Large intestine (tissue), 3 donors: ENCODE measurements at regions not wholly inside any gene's neighbourhood (a gene's known extent, or its start where the extent isn't known, plus 50 kb on each side); places are given as distances from the start of the nearest gene placed in this dataset.
"Not testable (repeated sequence)": the region's sequence is repeated elsewhere in the genome, so short reads cannot be mapped to it uniquely, and the experiment has no call there.

Source experiments
- DNase-seq, 2 donors: peaks; one replicate each; pipeline versions ENCODE4 v3.0.0 to v3.0.0-alpha.2; 2013
- H3K27ac ChIP-seq: one replicate; pipeline ENCODE4 v1.5.1; 2013; ENCODE audit warnings: low read length
- H3K27me3 ChIP-seq: 2 replicates; pipeline ENCODE4 v1.6.1; 2013; ENCODE audit warnings: low read length; ENCODE audit not compliant: control insufficient read depth, insufficient read depth
- H3K36me3 ChIP-seq: 2 replicates; pipeline ENCODE4 v1.6.1; 2013; ENCODE audit warnings: low read length; ENCODE audit not compliant: control insufficient read depth, insufficient read depth
- H3K4me1 ChIP-seq: one replicate; pipeline ENCODE4 v1.6.1; 2013; ENCODE audit warnings: low read length; ENCODE audit not compliant: control insufficient read depth, insufficient read depth
- H3K4me3 ChIP-seq: one replicate; pipeline ENCODE4 v1.5.1; 2013; ENCODE audit warnings: low read length
- H3K9me3 ChIP-seq: one replicate; pipeline ENCODE4 v1.6.1; 2013; ENCODE audit warnings: mild to moderate bottlenecking, low read depth, low read length, moderate library complexity; ENCODE audit not compliant: control insufficient read depth
- WGBS: methylation state at CpG from one replicate; pipeline ENCODE4 v1.1.5; 2013; ENCODE audit warnings: low lambda C conversion rate; ENCODE audit not compliant: insufficient coverage; 5-methylcytosine and 5-hydroxymethylcytosine counted together

DNA sequence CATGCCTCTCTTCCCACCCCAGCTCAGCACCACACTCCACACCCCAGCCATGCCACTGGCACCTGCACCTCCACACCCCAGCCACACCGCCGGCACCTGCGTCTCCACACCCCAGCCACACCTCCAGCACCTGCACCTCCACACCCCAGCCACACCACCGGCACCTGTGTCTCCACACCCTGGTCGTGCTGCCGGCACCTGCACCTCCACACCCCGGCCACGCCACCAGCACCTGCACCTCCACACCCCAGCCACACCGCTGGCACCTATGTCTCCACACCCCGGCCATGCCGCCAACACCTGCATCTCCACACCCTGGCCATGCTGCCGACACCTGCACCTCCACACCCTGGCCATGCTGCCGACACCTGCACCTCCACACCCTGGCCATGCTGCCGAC lies 389.7 kb upstream of the MYT1L start:
- not testable (repeated sequence) for H3K27ac ChIP-seq, H3K4me1 ChIP-seq, H3K9me3 ChIP-seq, H3K27me3 ChIP-seq, H3K4me3 ChIP-seq, DNase-seq, H3K36me3 ChIP-seq
- WGBS, result no CpG with 5 or more reads among the region's 14 CpGs

DNA sequence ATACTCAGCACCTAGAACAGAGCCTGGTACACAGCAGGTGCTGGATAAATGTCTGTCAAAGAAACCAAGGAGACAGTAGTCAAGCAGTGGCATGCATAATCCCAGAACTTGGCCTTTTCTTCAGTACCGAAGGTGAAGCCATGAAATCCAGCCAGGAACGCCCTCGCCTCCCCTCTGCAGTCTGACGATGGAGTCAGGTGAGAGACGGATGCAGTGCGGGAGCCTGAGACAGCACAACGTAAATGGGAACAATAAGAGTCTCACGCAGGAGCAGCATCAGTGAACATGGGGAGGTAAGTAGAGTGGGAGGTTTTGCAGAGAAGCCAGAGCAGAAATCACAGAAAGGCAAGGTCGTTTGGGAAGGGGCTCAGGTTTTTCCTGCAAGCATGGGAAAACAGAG lies 389.3 kb upstream of the MYT1L start:
- Histone ChIP-seq H3K4me3 (no peak overlapping the region), H3K9me3 (no peaks in the 10 kb centered on the region), H3K4me1 (no peaks in the 10 kb centered on the region), H3K27me3 (no peaks in the 10 kb centered on the region), H3K36me3 (no peaks in the 10 kb centered on the region), H3K27ac (no peak overlapping the region)
- DNase-seq, result no peak
- no CpG with 5 or more reads among the region's 9 CpGs for WGBS

DNA sequence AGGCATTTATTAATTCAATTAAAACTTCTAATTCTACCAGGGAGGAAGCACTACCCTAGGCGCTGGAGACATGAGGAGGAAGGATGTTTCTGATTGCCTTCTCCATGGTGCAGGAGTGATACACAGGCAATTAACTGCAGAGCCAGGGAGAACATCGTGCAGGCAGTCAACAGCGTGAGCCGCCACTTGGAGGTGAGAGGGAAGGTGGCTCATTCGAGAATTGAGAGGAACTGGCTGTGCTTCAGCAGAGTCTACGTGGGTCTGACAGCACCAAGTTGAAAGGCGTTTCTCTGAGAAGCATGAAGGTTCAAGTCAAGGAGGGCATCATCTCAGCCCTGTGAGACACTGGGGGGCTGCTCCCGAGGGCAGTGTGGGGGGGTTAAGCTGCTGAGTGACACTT lies 388.7 kb upstream of the MYT1L start:
- DNase-seq, result no peak
- no peak overlapping the region for H3K4me3 ChIP-seq
- no peaks in the 10 kb centered on the region for H3K27me3 ChIP-seq
- H3K36me3 ChIP-seq, result no peaks in the 10 kb centered on the region
- WGBS, result no CpG with 5 or more reads among the region's 8 CpGs
- H3K27ac ChIP-seq, result no peak overlapping the region
- no peaks in the 10 kb centered on the region for H3K4me1 ChIP-seq
- H3K9me3 ChIP-seq, result no peaks in the 10 kb centered on the region

DNA sequence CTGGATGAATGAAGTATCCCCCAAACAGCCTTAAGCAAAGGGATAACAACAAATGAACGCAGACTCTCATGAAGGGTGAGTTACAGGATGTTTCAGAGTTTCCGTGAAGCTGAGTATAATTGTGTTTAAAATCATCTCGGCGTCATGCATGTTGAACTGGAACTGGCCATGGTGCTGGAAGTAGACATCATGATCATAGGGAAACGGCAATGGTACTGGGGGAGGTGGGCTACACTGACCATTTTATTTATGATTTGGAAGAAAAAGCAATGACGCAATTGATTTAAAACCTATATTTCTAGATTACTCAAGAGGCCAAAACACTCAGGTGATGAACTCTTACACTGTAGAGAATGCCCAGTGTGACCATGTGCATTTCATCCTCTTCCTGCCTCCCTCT lies 387.9 kb upstream of the MYT1L start:
- DNase-seq, result no peak
- Histone ChIP-seq H3K9me3 (no peaks in the 10 kb centered on the region), H3K27me3 (no peaks in the 10 kb centered on the region), H3K27ac (no peak overlapping the region), H3K36me3 (no peaks in the 10 kb centered on the region), H3K4me3 (no peak overlapping the region), H3K4me1 (no peaks in the 10 kb centered on the region)
- no CpG with 5 or more reads among the region's 6 CpGs for WGBS

DNA sequence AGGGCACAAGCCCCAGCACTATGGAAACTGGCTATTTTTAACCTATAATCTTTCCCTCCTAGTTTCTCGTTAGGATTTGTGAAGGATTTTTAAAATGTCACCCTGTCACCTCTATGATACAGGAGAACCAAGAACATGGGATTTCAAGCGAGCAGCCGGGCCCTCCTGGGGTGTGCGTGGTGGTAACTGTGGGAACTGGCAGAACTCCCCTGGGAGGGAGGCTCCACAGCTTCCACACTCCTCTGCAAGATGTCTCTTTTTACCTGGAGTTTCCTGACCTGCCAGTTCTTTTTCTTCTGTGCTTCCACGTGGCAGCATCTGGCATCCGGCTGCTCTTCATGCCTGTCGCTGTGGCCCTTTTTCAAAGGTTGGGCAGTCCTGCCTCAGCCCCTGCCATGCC lies 386.3 kb upstream of the MYT1L start:
- no peak for DNase-seq
- WGBS, result no CpG with 5 or more reads among the region's 7 CpGs
- Histone ChIP-seq H3K9me3 (no peaks in the 10 kb centered on the region), H3K27ac (no peak overlapping the region), H3K27me3 (no peaks in the 10 kb centered on the region), H3K4me1 (no peaks in the 10 kb centered on the region), H3K36me3 (no peaks in the 10 kb centered on the region), H3K4me3 (no peak overlapping the region)

GRCh38 chr2:2716771-2717170 lies 385.7 kb upstream of the MYT1L start:
- no peaks in the 10 kb centered on the region for H3K9me3 ChIP-seq
- DNase-seq, result no peak
- no peak overlapping the region for H3K4me3 ChIP-seq
- H3K27ac ChIP-seq, result no peak overlapping the region
- H3K36me3 ChIP-seq, result no peaks in the 10 kb centered on the region
- no peaks in the 10 kb centered on the region for H3K4me1 ChIP-seq
- H3K27me3 ChIP-seq, result no peaks in the 10 kb centered on the region
- WGBS, result 33% methylated on average over 1 of the region's 11 CpGs

DNA sequence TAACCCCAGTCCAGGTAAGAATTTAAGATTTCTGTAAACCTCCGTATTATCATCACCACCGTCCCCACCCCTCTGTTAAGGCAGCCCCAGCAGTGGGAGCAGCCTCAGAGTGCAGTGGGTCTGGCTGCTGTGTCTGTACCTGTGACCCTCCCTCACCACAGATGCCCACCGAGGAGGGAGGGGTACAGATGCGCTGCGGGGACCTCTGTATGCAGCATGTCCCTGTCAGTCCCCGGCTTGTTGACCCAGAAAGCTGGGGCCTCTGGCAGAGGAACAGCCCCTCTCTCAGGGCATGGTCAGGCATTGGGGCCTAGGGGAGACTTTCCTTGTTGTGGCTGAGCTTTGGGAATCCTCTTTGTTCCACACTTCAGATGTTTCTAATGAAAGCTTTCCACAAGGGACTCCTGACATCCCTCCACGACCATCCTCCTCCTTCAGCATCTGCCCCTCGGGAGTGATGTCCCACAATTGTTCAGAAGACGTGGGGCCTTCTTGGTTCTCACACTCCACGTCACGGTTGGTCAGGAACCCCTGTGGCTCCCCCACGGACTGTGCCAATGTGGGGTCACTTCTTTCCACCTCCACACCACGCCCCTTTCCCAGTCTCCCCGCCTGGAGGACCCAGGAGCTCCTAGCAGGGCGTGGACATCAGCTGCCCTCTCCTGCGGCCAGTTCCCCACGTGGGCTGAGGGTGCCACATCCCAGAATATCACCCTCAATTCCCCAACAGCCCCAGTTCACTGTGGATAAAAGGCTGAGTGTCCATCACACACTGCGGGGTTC lies 384.2 kb upstream of the MYT1L start:
- no CpG with 5 or more reads among the region's 18 CpGs for WGBS
- no peaks in the 10 kb centered on the region for H3K36me3 ChIP-seq
- no peaks in the 10 kb centered on the region for H3K4me1 ChIP-seq
- DNase-seq, result no peak
- H3K4me3 ChIP-seq, result no peak overlapping the region
- no peak overlapping the region for H3K27ac ChIP-seq
- H3K9me3 ChIP-seq, result no peaks in the 10 kb centered on the region
- H3K27me3 ChIP-seq, result no peaks in the 10 kb centered on the region

GRCh38 chr2:2714408-2714807 lies 383.3 kb upstream of the MYT1L start:
- Histone ChIP-seq H3K4me3 (no peak overlapping the region), H3K27ac (no peak overlapping the region), H3K27me3 (no peaks in the 10 kb centered on the region), H3K36me3 (no peaks in the 10 kb centered on the region), H3K9me3 (no peaks in the 10 kb centered on the region), H3K4me1 (no peaks in the 10 kb centered on the region)
- no peak for DNase-seq
- 92% methylated on average over 2 of the region's 7 CpGs for WGBS

GRCh38 chr2:2709431-2709770 lies 378.3 kb upstream of the MYT1L start:
- DNase-seq, result no peak
- Histone ChIP-seq H3K4me3 (no peak overlapping the region), H3K4me1 (no peaks in the 10 kb centered on the region), H3K9me3 (no peaks in the 10 kb centered on the region), H3K36me3 (no peaks in the 10 kb centered on the region), H3K27ac (no peak overlapping the region), H3K27me3 (no peaks in the 10 kb centered on the region)
- no CpG with 5 or more reads among the region's 12 CpGs for WGBS

GRCh38 chr2:2708575-2709430 lies 377.7 kb upstream of the MYT1L start:
- Histone ChIP-seq H3K4me3 (no peak overlapping the region), H3K36me3 (no peaks in the 10 kb centered on the region), H3K27ac (no peak overlapping the region), H3K9me3 (no peaks in the 10 kb centered on the region), H3K27me3 (no peaks in the 10 kb centered on the region), H3K4me1 (no peaks in the 10 kb centered on the region)
- no CpG with 5 or more reads among the region's 37 CpGs for WGBS
- no peak for DNase-seq
